ENCODE measurements at regions not wholly inside any gene's neighbourhood (a gene's known extent, or its start where the extent isn't known, plus 50 kb on each side); places are given as distances from the start of the nearest gene placed in this dataset.
"Not testable (repeated sequence)": the region's sequence is repeated elsewhere in the genome, so short reads cannot be mapped to it uniquely, and the experiment has no call there.

DNA sequence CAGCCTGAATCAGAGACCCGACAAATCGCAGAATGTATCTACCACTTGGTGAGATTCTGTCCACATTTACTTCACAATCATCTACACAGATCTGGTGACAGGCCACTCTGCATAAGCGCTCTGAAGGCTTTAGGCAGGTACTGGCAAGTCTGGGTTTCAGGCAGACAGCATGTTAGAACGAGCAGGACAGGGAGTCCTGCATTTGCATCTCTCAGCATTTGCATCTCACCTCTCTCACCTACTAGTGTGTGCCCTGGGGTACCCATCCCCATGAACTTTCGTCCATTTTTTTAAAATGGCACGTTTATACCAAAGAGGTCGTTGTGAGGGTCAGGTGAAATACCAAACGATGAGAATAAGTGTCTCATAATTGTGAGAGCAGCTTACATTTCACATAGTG is 108.2 kb downstream of the SPATA31A1 start:
- DNase-seq (ENCODE audit: low spot score): not testable (repeated sequence)

DNA sequence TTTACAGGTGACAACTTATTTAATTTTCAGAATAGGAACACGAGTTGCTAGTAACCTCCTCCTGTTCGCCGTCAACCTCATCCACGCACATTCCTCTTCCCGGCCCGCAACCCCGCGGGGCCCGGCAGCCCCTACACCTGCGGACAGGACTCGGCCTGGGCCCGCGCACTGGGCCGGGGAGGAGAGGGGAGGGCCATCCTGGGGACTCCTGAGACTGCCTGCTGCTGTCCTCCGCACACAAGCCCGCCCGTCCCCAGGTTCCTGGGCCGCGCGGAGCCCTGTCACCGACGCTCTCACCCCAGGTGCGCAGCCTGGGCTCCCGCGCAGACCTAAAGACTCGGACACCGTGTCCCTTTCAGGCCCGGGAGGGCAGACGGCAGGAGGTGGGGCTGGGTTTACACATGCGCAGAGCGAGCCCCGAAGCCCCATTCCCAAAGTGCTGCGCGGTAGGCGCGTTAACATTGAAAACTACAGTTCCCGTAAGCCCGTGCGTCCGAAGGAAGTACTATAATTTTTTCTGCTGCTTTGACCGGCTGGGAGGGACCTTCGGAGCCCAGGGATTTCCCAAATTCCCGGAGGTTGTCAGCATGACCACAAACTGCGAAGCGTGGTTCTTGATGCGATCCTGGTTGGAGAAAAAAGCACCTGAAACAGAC is 108.8 kb downstream of the SPATA31A1 start:
- DNase-seq (ENCODE audit: low spot score): peak; percentile 8

DNA sequence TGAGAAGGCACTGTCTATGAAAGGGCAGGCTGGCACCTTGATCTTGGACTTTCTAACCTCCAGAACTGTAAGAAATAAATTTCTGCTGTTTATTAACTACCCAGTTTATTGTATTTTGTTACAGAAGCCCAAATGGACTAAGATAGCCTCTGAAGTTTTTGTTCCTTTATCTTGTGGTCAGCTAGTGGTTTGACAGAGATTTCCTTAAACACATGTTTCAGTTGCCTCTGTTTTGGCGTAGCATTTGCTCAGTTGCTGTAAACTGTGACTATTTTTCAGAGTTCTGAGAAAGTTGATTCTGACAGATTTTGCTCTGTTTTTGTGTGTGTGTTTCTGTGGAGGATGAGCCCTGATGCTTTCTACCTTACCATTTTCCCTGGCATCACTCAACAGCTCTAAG is 119.0 kb downstream of the SPATA31A1 start:
- not testable (repeated sequence) for DNase-seq (ENCODE audit: low spot score)

DNA sequence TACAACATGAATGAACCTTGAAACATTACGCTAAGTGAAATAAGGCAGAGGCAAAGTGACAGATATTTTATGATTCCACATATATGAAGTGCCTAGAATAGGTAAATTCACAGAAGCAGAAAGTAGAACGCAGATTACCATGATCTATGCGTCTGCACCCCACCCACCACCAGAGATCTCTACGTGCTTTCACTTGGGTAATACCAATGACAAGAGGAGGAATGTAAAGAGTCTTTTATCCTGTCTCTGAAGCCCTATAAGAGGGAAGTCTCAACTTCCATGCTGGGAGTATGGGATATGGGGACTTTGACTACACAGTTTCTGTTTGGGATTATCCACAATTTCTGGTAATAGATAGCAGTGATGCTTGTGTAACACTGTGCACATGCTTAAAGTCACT is 127.6 kb downstream of the SPATA31A1 start:
- not testable (repeated sequence) for DNase-seq (ENCODE audit: low spot score)

DNA sequence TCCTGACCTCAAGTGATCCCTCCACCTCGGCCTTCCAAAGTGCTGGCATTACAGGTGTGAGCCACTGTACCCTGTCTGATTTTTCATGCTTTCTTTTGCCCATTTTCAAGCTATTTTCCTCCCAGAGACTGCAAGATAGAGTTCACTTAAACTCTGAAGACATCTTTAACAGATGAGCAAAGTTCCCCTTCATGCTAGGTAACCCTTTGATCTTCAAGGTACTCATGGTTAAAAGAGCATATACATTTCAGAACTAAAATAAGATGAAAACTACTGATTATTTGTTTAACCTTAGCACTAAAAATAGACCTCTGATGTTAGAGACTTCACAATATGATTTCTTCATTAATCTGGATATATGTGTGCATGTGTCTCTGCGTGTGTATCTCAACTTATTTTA is 128.4 kb downstream of the SPATA31A1 start:
- not testable (repeated sequence) for DNase-seq (ENCODE audit: low spot score)

DNA sequence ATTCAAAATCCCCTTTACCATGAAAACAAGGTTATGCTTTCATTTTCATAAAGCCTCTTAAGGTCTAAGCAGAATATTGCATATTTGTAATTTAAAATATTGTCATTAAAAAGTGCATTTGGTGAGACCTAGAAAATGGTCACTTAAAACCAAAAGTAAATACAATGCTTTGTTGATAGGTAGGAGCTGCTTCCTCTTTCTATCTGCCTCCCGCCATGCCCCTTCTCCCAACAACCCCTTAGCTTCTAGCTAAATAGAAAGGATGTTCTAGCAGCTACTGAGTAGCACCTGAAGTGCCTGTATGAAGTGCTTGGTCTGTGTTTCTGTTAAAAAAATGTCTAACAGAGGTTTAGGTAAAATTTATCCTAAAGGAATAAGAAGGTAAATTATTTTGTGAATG is 128.8 kb downstream of the SPATA31A1 start:
- not testable (repeated sequence) for DNase-seq (ENCODE audit: low spot score)

DNA sequence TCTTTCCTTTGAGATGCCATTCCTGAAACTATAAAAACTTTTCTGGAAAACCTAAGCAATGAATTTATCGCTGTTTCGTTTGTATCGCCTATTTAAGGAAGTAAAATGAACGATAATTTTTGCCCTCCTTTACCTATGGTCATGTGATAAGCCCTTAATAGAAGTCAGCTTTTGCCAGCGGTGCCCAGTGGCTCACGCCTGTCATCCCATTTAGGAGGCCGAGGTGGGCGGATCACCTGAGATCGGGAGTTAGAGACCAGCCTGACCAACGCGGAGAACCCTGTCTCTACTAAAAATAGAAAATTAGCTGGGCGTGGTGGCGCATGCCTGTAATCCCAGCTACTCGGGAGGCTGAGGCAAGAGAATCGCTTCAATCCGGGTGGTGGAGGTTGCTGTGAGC is 132.0 kb downstream of the SPATA31A1 start:
- not testable (repeated sequence) for DNase-seq (ENCODE audit: low spot score)

DNA sequence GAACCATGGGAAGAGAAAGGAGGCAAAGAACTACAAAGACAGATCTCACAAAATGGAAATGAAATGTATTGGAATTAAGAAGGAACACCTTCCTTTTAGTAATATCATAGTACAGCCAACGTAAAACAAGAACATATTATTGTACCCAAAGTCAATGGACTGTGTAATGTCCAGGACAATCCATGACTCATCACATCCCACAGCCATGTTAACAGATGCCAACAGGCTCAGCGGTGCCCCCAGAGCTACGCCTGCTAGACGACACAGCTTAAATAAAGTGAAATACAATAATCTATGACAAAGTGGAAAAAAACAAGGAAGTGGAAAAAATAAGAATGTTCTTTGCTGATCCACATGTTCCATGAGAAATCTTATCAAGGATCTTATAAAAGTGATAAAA is 140.8 kb downstream of the SPATA31A1 start:
- not testable (repeated sequence) for DNase-seq (ENCODE audit: low spot score)

DNA sequence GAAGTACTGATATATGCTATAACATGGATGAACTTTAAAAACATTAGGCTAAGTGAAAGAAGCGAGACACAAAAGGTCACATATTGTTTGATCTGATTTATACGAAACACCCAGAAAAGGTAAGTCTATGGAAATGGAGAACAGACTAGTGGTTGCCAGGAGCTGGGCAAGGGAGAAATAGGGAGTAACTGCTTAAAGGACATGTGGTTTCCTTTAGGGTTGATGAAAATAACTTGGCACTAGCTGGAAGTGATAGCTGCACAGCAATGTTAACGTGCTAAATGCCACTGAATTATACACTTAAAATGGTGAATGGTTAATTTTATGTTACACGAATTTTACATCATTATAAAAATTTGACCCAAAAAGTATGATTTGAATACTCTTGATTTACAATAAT is 147.7 kb downstream of the SPATA31A1 start:
- not testable (repeated sequence) for DNase-seq (ENCODE audit: low spot score)

DNA sequence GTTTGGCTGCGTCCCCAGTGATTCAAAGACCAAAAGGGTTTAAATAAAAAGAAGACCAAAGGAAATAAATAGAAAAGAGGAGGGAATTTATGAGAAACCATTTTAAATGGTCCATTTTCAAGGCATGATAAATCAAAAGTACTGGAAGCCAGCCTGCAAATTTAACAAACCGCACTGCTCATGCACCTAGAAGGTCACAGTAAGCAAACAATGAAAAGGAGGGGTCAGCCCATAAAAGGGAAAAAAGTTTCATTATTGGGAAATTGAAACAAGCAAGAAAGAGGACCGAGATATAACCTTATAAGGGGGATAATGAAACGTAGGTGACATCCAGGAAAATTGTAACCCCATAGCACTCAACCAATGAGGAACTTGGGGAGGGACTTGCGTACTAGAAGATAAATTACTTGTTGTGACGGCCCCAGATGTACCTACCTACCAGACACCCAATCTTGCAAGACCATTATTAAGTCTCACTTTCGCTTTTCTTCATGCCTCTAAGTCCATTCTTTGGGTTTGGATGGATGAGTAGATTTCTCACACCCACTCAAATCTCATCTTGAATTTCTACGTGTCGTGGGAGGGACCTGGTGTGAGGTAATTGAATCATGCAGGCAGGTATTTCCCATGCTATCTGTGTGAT is 172.0 kb downstream of the SPATA31A1 start:
- not testable (repeated sequence) for DNase-seq (ENCODE audit: low spot score)

DNA sequence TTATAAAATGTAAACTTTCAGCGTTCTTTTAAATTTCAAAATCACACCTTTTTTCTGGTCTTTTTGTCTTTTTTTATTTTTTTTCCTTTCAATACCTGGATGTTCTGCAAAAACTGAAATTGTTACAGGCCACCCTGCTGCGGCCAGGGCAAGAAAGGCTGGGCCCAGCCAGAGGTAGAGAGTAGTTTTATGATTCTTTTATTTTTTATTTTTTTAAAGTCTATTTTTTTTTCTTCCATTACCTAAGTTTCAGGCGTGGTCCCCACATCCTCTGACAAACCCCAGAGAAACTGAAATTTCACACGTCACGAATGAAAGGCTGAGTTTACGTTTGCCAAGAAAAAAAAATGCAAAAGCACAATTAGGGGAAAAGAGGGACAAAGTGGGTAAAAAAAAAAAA is 177.1 kb downstream of the SPATA31A1 start:
- not testable (repeated sequence) for DNase-seq (ENCODE audit: low spot score)

DNA sequence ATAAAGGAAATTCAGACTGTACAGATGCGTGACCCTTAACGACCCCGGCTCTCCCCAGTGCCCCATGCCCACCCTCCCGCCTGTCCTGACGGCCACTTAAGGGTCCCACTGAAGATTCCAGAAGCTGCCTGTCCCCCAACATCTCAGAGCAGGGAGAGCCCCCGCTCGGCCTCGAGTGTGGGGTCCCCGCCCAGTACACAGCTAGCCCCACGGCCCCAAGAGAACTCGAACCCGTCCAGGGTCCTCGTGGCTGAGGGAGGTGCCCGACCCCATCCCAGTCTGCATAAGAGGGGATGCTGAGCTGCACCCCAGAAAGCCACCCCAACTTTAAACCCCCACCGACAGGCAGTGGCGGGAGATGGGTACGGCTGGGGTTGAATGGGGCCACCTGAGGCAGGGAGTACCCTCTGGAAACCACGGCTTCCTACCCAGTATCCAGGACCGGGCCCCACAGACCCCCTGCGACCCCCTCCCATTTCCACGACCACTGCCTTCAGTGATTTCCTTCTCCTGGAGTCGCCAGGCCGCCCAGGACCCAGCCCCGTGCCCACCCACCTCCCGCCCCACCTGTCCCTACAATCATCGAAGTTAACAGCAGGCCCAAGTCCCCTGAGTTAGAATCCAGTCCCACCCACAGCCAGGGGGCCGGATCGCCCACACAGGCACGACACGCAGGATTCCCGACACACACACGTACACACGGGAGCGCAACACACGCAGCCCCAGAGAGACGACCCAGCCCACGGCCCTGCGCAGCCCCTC is 177.7 kb downstream of the SPATA31A1 start:
- not testable (repeated sequence) for DNase-seq (ENCODE audit: low spot score)

DNA sequence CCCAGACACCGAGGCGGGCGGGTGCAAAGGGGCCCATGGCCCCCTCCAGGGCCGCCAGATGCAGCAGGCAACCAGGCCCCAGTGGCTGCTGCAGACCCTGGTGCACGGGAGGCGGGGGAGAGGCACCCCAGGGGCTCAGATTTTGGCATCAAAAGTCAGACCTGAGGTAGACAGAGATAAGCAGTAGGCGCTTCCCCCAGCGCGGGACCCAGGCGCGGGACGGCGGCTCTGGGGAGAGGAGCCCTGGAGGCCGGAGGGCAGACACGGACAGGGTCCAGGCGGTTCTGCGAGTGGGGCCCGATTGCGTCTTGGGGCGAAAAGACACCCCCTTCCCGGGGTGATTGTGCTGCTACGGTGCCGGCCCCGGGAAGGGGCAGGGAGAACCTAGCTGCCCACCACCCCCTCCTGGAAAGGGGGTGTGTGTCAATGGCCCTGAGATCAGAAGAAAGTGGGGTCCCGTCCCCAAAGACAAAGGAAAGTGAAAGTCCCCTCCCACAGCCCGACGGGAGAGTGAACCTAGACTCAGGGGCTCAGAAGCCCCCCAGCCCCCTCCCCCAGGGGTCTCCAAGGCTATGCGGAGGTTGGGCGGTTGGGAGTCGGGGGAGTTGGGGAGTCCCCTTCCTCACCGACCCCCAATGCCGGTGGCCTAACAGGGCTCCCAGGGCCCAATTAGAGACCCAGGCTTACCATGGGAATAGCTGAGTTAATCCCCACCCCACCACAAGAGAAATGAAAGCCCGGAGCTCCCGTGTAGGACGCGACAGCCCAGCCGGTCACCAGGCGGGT is 178.5 kb downstream of the SPATA31A1 start:
- DNase-seq (ENCODE audit: low spot score): not testable (repeated sequence)

DNA sequence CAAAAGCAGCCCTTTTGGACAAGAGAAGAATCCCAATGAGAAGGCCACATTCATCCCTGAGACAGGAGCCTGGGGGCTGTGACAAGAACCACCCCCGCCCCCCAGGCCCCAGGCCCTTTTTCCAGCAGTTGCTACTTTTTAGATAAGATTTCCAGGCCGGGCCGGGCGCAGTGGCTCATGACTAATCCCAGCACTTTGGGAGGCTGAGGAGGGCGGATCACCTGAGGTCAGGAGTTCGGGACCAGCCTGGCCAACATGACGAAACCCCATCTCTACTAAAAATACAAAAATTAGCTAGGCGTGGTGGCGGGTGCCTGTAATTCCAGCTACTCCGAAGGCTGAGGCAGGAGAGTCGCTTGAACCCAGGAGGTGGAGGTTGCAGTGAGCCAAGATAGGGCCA is 179.4 kb downstream of the SPATA31A1 start:
- not testable (repeated sequence) for DNase-seq (ENCODE audit: low spot score)

DNA sequence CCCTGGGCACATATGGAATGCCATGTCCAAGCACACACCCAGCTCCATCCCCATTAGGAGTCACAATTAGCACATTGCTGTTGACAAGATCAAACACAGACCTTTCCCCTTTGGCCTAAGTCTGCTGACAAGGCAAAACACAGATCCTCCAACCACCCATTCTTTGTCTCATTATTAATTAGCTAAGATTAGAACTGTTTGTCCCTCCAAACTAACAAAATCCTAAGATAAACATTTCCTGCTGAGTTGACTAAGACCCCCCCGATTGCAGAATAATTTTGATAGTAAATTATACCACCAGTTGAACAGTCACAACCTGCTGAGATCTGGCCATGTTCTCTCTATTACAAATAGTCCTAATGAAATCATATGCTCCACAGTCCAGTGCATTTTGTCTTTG is 186.7 kb downstream of the SPATA31A1 start:
- not testable (repeated sequence) for DNase-seq (ENCODE audit: low spot score)

DNA sequence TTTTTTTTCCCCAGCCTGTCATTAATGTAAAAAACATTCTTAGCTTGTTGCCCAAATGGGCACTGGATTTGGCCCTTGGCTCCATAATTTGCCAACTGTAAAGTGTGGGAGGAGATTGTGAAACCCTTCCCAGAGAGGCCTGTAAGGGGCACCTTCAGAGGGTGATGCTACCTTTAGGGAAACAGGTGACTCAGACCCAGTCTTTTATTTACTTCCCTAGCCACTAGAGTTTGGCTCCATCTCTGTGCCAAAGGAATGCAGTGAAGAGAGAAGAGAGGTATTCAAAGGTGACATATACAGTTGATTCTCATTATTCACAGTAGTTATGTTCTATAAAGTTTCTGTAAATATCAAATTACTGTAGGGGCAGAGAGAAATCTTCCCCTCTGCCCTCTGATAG is 189.6 kb downstream of the SPATA31A1 start:
- not testable (repeated sequence) for DNase-seq (ENCODE audit: low spot score)

DNA sequence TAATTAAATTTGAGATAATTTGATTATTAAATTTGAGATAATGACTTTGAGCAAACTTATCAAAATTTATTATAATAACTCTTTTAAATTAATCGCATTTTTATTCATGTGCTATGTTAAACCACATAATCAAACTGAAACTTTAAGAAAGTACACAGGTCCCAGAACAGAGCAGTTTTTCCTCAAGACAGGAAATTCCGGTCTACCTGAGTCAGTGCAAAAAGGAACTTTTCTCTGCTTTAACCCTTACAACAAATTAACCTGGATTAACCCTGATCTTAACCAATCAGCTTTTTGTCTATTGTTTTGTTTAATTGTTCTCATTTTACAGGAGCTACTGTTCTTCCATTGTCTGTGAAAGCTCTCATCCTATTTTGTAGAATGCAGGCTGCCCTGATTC is 195.1 kb downstream of the SPATA31A1 start:
- DNase-seq (ENCODE audit: low spot score): not testable (repeated sequence)

DNA sequence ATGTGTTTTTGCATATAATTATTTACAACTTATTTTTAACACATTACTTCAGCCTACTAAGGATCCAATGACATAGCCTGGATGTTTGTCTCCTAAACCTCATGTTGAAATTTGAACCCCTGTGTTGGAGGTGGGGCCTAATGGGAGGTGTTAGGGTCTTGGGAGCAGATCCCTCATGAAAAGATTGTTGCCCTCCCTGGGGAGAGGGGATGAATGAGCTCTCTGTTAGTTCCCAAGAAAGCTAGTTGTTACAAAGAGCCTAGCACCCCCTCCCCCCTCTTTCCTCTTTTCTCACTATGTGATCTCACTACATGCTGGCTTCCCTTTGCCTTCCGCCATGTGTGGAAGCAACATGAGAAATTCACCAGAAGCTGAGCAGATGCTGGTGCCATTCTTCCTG is 196.1 kb downstream of the SPATA31A1 start:
- DNase-seq (ENCODE audit: low spot score): not testable (repeated sequence)

DNA sequence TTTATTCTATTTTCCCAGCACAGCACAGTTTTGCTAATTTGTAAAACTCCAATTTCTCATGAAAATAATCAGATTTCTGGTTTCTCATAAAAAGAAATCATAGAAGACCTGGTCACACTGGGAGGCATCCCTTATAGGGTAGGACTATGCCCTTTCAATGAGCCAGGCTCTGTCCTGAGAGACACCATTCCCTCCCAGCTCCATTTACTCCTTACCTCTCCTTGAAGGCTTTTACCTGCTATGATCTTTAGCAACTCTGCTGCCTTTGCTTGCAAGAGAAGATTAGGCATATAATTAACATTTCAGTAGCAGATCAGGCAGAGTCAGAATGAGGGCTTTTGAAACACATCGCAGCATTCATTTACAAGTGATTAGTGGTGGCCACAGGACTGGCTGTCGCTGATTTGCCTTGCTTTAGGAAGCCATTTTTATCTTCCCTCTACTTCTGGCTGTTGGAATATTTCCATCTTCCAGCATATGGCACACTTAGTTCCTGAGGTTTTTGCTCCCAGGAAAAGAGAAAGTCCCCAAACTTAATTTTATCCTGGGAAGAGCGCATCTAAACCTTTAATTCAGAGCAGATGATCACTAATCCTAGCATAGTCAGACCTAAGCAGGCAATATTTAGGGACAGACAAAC is 196.9 kb downstream of the SPATA31A1 start:
- DNase-seq (ENCODE audit: low spot score): not testable (repeated sequence)

DNA sequence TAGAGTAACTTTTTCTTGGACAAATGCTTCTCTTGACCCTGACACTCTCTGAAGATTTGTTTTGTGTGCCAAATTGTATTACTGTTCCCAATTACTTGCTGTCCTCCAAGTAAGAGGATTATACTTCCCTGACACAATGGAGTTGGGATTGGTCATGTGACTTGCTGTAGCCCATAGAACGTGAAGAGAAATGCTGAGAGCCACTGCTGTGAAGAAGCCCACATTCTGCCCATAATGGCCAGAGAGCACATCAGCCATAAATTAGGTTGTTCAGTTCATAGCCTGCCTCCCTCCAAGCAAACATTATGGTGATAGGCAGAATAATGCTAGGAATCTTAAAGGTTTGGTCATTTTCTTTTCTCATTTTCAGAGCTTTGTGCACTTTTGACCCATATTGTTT is 198.9 kb downstream of the SPATA31A1 start:
- not testable (repeated sequence) for DNase-seq (ENCODE audit: low spot score)

DNA sequence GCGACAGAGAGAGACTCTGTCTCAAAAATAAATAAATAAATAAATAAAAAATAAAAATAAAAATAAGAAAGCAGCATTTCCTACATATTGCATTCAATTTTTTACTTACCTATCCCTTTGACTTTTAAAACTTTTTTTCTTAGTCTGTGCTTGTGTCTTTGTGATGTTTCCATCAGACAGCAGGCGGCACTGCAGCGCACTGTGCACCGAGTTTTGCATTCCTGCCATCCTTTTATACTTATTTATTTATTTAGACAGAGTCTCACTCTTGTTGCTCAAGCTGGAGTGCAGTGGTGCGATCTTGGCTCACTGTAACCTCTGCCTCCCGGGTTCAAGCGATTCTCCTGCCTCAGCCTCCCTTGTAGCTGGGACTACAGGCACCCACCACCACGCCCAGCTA is 203.9 kb downstream of the SPATA31A1 start:
- DNase-seq (ENCODE audit: low spot score): not testable (repeated sequence)

DNA sequence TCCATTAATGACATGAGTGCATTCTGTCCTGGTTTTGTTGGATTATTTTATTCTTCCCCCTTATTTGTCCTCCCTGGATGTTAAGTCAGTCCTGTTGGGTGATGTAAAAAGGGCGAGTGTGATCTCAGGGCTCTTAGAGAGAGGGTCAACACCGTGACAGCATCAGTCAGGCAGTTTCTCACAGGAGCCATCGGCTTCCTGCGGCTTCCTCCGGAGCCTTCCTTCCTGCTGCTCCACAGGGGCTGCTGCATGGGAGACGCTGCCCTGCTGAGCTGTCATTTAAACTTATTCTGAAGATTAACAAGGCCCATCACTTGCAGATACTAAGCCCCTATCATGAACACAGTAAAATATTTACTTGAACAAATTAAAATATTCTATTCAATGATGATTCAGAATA is 211.3 kb downstream of the SPATA31A1 start:
- DNase-seq (ENCODE audit: low spot score): not testable (repeated sequence)
